ENCODE measurements at regions not wholly inside any gene's neighbourhood (a gene's known extent, or its start where the extent isn't known, plus 50 kb on each side); places are given as distances from the start of the nearest gene placed in this dataset.

- no peak for DNase-seq
- no peaks in the 10 kb centered on the region for H3K27me3 ChIP-seq (ENCODE audit: control insufficient read depth, insufficient read depth, low read length)
- no peak overlapping the region for H3K4me3 ChIP-seq (ENCODE audit: insufficient read depth, low read depth, low read length)
- H3K36me3 ChIP-seq (replicated peaks; ENCODE audit: control insufficient read depth, insufficient read depth, low read length), result no peaks in the 10 kb centered on the region
These were observed 120.1 kb upstream of the MTAP start for GRCh38 chr9:21682381-21682780.

GRCh38 chr9:21682981-21683380 lies 119.5 kb upstream of the MTAP start:
- H3K4me3 ChIP-seq (ENCODE audit: insufficient read depth, low read depth, low read length), result no peak overlapping the region
- H3K27me3 ChIP-seq (ENCODE audit: control insufficient read depth, insufficient read depth, low read length), result no peaks in the 10 kb centered on the region
- DNase-seq, result no peak
- no peaks in the 10 kb centered on the region for H3K36me3 ChIP-seq (replicated peaks; ENCODE audit: control insufficient read depth, insufficient read depth, low read length)

GRCh38 chr9:21683484-21684175 lies 118.8 kb upstream of the MTAP start:
- Histone ChIP-seq H3K27me3 (ENCODE audit: control insufficient read depth, insufficient read depth, low read length) (no peaks in the 10 kb centered on the region), H3K36me3 (replicated peaks; ENCODE audit: control insufficient read depth, insufficient read depth, low read length) (no peaks in the 10 kb centered on the region), H3K4me3 (ENCODE audit: insufficient read depth, low read depth, low read length) (no peak overlapping the region)
- no peak for DNase-seq

- no peaks in the 10 kb centered on the region for H3K36me3 ChIP-seq (replicated peaks; ENCODE audit: control insufficient read depth, insufficient read depth, low read length)
- no peaks in the 10 kb centered on the region for H3K27me3 ChIP-seq (ENCODE audit: control insufficient read depth, insufficient read depth, low read length)
- no peak for DNase-seq
- H3K4me3 ChIP-seq (ENCODE audit: insufficient read depth, low read depth, low read length), result no peak overlapping the region
These were observed 118.2 kb upstream of the MTAP start for GRCh38 chr9:21684231-21684630.

- Histone ChIP-seq H3K36me3 (replicated peaks; ENCODE audit: control insufficient read depth, insufficient read depth, low read length) (no peaks in the 10 kb centered on the region), H3K4me3 (ENCODE audit: insufficient read depth, low read depth, low read length) (no peak overlapping the region), H3K27me3 (ENCODE audit: control insufficient read depth, insufficient read depth, low read length) (no peaks in the 10 kb centered on the region)
- DNase-seq, result no peak
These were observed 117.5 kb upstream of the MTAP start for GRCh38 chr9:21684831-21685362.

- no peaks in the 10 kb centered on the region for H3K36me3 ChIP-seq (replicated peaks; ENCODE audit: control insufficient read depth, insufficient read depth, low read length)
- H3K4me3 ChIP-seq (ENCODE audit: insufficient read depth, low read depth, low read length), result no peak overlapping the region
- DNase-seq, result no peak
- H3K27me3 ChIP-seq (ENCODE audit: control insufficient read depth, insufficient read depth, low read length), result no peaks in the 10 kb centered on the region
These were observed 116.9 kb upstream of the MTAP start for GRCh38 chr9:21685502-21685901.

GRCh38 chr9:21686738-21687137 lies 115.7 kb upstream of the MTAP start:
- Histone ChIP-seq H3K4me3 (ENCODE audit: insufficient read depth, low read depth, low read length) (no peak overlapping the region), H3K27me3 (ENCODE audit: control insufficient read depth, insufficient read depth, low read length) (no peaks in the 10 kb centered on the region), H3K36me3 (replicated peaks; ENCODE audit: control insufficient read depth, insufficient read depth, low read length) (no peaks in the 10 kb centered on the region)
- DNase-seq, result no peak

- no peaks in the 10 kb centered on the region for H3K36me3 ChIP-seq (replicated peaks; ENCODE audit: control insufficient read depth, insufficient read depth, low read length)
- no peaks in the 10 kb centered on the region; the same call in 1 of the 2 replicates for H3K27me3 ChIP-seq (ENCODE audit: control insufficient read depth, insufficient read depth, low read length)
- DNase-seq, result no peak
- H3K4me3 ChIP-seq (ENCODE audit: insufficient read depth, low read depth, low read length), result no peak overlapping the region
These were observed 115.1 kb upstream of the MTAP start for GRCh38 chr9:21687351-21687750.

GRCh38 chr9:21688108-21689102 lies 114.0 kb upstream of the MTAP start:
- no peak for DNase-seq
- Histone ChIP-seq H3K27me3 (ENCODE audit: control insufficient read depth, insufficient read depth, low read length) (no peaks in the 10 kb centered on the region; the same call in 1 of the 2 replicates), H3K4me3 (ENCODE audit: insufficient read depth, low read depth, low read length) (no peak overlapping the region)

GRCh38 chr9:21689854-21690253 lies 112.6 kb upstream of the MTAP start:
- no peak for DNase-seq
- H3K27me3 ChIP-seq (ENCODE audit: control insufficient read depth, insufficient read depth, low read length), result no peaks in the 10 kb centered on the region; the same call in 1 of the 2 replicates
- no peak overlapping the region for H3K4me3 ChIP-seq (ENCODE audit: insufficient read depth, low read depth, low read length)
- no peaks in the 10 kb centered on the region for H3K36me3 ChIP-seq (replicated peaks; ENCODE audit: control insufficient read depth, insufficient read depth, low read length)

More at GRCh38 chr9:21688108-21689102, 114.0 kb upstream of the MTAP start:
- no peaks in the 10 kb centered on the region for H3K36me3 ChIP-seq (replicated peaks; ENCODE audit: control insufficient read depth, insufficient read depth, low read length)

GRCh38 chr9:21690561-21690960 lies 111.9 kb upstream of the MTAP start:
- Histone ChIP-seq H3K4me3 (ENCODE audit: insufficient read depth, low read depth, low read length) (no peak overlapping the region), H3K27me3 (ENCODE audit: control insufficient read depth, insufficient read depth, low read length) (no peaks in the 10 kb centered on the region; the same call in 1 of the 2 replicates), H3K36me3 (replicated peaks; ENCODE audit: control insufficient read depth, insufficient read depth, low read length) (no peaks in the 10 kb centered on the region)
- no peak for DNase-seq

- Histone ChIP-seq H3K36me3 (replicated peaks; ENCODE audit: control insufficient read depth, insufficient read depth, low read length) (no peaks in the 10 kb centered on the region), H3K4me3 (ENCODE audit: insufficient read depth, low read depth, low read length) (no peak overlapping the region), H3K27me3 (ENCODE audit: control insufficient read depth, insufficient read depth, low read length) (no peaks in the 10 kb centered on the region; the same call in 1 of the 2 replicates)
- DNase-seq, result no peak
These were observed 110.0 kb upstream of the MTAP start for GRCh38 chr9:21692390-21692789.

- Histone ChIP-seq H3K36me3 (replicated peaks; ENCODE audit: control insufficient read depth, insufficient read depth, low read length) (no peaks in the 10 kb centered on the region), H3K27me3 (ENCODE audit: control insufficient read depth, insufficient read depth, low read length) (no peaks in the 10 kb centered on the region; the same call in 1 of the 2 replicates), H3K4me3 (ENCODE audit: insufficient read depth, low read depth, low read length) (no peak overlapping the region)
- no peak for DNase-seq
These were observed 108.0 kb upstream of the MTAP start for GRCh38 chr9:21694424-21694823.

- no peak overlapping the region for H3K4me3 ChIP-seq (ENCODE audit: insufficient read depth, low read depth, low read length)
- no peaks in the 10 kb centered on the region for H3K36me3 ChIP-seq (replicated peaks; ENCODE audit: control insufficient read depth, insufficient read depth, low read length)
- H3K27me3 ChIP-seq (ENCODE audit: control insufficient read depth, insufficient read depth, low read length), result no peaks in the 10 kb centered on the region; the same call in 1 of the 2 replicates
- DNase-seq, result no peak
These were observed 107.0 kb upstream of the MTAP start for GRCh38 chr9:21695443-21695842.
